ENCODE measurements at regions not wholly inside any gene's neighbourhood (a gene's known extent, or its start where the extent isn't known, plus 50 kb on each side); places are given as distances from the start of the nearest gene placed in this dataset.

DNA sequence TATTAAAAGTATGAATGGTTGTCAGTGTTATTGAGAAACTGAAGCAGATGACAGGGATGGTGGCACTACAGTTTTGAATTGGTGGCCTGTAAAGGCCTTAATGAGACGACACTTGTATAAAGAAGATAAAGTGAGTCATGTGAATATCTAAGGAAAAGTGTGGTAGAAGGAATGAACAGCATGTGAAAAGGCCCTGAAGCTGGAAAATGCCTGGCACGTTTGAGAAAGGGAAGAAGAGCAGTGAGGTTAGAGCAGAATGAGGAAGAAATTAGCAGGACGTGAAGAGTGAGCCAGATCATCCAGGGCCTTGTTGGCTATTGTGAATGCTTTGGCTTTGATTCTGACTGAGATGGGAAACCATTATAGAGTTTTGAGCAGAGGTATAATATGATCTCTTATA, 387.6 kb upstream of the DPH6 start:
- BruUV-seq (replicated peaks): no TSS peak
- Histone ChIP-seq H3K9me3 (ENCODE audit: control insufficient read depth, insufficient read depth, low read depth, low read length) (no peaks in the 10 kb centered on the region), H3K27me3 (ENCODE audit: control insufficient read depth, insufficient read depth, low read length) (no peaks in the 10 kb centered on the region), H3K4me3 (ENCODE audit: low read depth in 2 of 2, low read length in 2 of 2) (no peak overlapping the region), H3K36me3 (ENCODE audit: control insufficient read depth, insufficient read depth, low read length) (no peaks in the 10 kb centered on the region), H3K27ac (ENCODE audit: low read length) (no peak overlapping the region), H3K4me1 (ENCODE audit: control insufficient read depth, insufficient read depth, low read length) (no peaks in the 10 kb centered on the region)
- DNase-seq (ENCODE audit: low read depth, low spot score) (no peak), ATAC-seq (no peak)
- in situ Hi-C loops (cut with HindIII; ENCODE audit: low pct_unique_long_range_greater_than_20kb, low sequenced_read_pairs) (no loop called here), intact Hi-C loops (cut with micrococcal nuclease; ENCODE audit: unreplicated experiment) (no loop called here)
- TF ChIP-seq, protein P1, sequence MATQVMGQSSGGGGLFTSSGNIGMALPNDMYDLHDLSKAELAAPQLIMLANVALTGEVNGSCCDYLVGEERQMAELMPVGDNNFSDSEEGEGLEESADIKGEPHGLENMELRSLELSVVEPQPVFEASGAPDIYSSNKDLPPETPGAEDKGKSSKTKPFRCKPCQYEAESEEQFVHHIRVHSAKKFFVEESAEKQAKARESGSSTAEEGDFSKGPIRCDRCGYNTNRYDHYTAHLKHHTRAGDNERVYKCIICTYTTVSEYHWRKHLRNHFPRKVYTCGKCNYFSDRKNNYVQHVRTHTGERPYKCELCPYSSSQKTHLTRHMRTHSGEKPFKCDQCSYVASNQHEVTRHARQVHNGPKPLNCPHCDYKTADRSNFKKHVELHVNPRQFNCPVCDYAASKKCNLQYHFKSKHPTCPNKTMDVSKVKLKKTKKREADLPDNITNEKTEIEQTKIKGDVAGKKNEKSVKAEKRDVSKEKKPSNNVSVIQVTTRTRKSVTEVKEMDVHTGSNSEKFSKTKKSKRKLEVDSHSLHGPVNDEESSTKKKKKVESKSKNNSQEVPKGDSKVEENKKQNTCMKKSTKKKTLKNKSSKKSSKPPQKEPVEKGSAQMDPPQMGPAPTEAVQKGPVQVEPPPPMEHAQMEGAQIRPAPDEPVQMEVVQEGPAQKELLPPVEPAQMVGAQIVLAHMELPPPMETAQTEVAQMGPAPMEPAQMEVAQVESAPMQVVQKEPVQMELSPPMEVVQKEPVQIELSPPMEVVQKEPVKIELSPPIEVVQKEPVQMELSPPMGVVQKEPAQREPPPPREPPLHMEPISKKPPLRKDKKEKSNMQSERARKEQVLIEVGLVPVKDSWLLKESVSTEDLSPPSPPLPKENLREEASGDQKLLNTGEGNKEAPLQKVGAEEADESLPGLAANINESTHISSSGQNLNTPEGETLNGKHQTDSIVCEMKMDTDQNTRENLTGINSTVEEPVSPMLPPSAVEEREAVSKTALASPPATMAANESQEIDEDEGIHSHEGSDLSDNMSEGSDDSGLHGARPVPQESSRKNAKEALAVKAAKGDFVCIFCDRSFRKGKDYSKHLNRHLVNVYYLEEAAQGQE (IDR thresholded peaks at IDR 0.05; ENCODE audit: insufficient read depth in 1 of 2, low read depth in 2 of 2, low read length in 1 of 2): no peak
- TF ChIP-seq TCF7L2 (IDR thresholded peaks at IDR 0.05; ENCODE audit: low read depth, low read length): no peak
- TF ChIP-seq SIN3A (IDR thresholded peaks at IDR 0.05; ENCODE audit: borderline replicate concordance, insufficient read depth, low read depth, low read length): no peak
- TF ChIP-seq, protein P2, sequence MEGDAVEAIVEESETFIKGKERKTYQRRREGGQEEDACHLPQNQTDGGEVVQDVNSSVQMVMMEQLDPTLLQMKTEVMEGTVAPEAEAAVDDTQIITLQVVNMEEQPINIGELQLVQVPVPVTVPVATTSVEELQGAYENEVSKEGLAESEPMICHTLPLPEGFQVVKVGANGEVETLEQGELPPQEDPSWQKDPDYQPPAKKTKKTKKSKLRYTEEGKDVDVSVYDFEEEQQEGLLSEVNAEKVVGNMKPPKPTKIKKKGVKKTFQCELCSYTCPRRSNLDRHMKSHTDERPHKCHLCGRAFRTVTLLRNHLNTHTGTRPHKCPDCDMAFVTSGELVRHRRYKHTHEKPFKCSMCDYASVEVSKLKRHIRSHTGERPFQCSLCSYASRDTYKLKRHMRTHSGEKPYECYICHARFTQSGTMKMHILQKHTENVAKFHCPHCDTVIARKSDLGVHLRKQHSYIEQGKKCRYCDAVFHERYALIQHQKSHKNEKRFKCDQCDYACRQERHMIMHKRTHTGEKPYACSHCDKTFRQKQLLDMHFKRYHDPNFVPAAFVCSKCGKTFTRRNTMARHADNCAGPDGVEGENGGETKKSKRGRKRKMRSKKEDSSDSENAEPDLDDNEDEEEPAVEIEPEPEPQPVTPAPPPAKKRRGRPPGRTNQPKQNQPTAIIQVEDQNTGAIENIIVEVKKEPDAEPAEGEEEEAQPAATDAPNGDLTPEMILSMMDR (IDR thresholded peaks at IDR 0.05): no peak
- no peak for TF ChIP-seq POLR2AphosphoS5 (IDR thresholded peaks at IDR 0.05; ENCODE audit: low read depth, low read length)
- CTCF ChIA-PET: no interaction called here
- POLR2A ChIA-PET: no interaction called here

DNA sequence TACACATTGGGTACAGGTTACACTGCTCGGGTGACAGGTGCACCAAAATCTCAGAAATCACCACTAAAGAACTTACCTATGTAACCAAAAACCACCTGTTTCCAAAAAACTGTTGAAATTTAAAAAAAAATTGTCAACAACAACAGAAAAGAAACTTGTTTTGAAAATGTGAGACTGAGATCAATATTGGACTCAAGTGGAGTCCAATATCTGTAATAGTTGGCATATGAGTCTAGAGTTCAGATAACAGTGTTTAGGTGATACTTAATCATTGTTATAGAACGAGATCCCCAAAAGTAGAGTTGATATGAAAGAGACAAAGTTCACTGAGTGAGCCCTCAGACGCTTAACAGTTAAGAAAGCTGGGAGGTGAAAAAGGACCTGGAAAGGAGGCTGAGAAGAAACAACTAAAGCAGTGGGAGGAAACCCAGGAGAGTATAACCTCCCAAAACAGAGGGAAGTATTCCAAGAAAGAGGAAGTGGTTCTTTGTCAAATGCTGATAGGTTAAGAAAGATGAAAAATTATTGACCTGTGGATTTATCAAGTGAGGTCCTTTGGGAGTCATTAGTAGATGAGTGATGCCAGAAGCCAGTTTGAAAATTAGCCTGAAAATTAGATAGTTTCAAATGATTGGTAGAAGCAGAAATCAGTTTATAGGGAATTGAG, 388.6 kb upstream of the DPH6 start:
- Histone ChIP-seq H3K9me3 (ENCODE audit: control insufficient read depth, insufficient read depth, low read depth, low read length) (no peaks in the 10 kb centered on the region), H3K4me3 (ENCODE audit: low read depth in 2 of 2, low read length in 2 of 2) (no peak overlapping the region), H3K36me3 (ENCODE audit: control insufficient read depth, insufficient read depth, low read length) (no peaks in the 10 kb centered on the region), H3K4me1 (ENCODE audit: control insufficient read depth, insufficient read depth, low read length) (no peaks in the 10 kb centered on the region), H3K27me3 (ENCODE audit: control insufficient read depth, insufficient read depth, low read length) (no peaks in the 10 kb centered on the region), H3K27ac (ENCODE audit: low read length) (no peak overlapping the region)
- intact Hi-C loops (cut with micrococcal nuclease; ENCODE audit: unreplicated experiment): no loop called here
- in situ Hi-C loops (cut with HindIII; ENCODE audit: low pct_unique_long_range_greater_than_20kb, low sequenced_read_pairs): no loop called here
- CTCF ChIA-PET: no interaction called here
- POLR2A ChIA-PET: no interaction called here
- ATAC-seq (no peak), DNase-seq (ENCODE audit: low read depth, low spot score) (no peak)
- no TSS peak for BruUV-seq (replicated peaks)
- TF ChIP-seq TCF7L2 (IDR thresholded peaks at IDR 0.05; ENCODE audit: low read depth, low read length) (no peak), POLR2AphosphoS5 (IDR thresholded peaks at IDR 0.05; ENCODE audit: low read depth, low read length) (no peak), SIN3A (IDR thresholded peaks at IDR 0.05; ENCODE audit: borderline replicate concordance, insufficient read depth, low read depth, low read length) (no peak)
- TF ChIP-seq, protein P2 (IDR thresholded peaks at IDR 0.05): no peak
- TF ChIP-seq, protein P1 (IDR thresholded peaks at IDR 0.05; ENCODE audit: insufficient read depth in 1 of 2, low read depth in 2 of 2, low read length in 1 of 2): no peak

Measured in Panc1 (cell line).